Dermis microvascular lymphatic vessel endothelial cell (primary cell): ENCODE measurements at regions not wholly inside any gene's neighbourhood (a gene's known extent, or its start where the extent isn't known, plus 50 kb on each side); places are given as distances from the start of the nearest gene placed in this dataset.
A peak's percentile ranks its signal among the peaks of the same experiment; 100 is the strongest.

Experiments
- DNase-seq, 2 donors: peaks; one replicate each; pipeline versions ENCODE4 v3.0.0 to v3.0.0-alpha.2; 2010; ENCODE audit warnings: low read depth in 2 of 2

DNA sequence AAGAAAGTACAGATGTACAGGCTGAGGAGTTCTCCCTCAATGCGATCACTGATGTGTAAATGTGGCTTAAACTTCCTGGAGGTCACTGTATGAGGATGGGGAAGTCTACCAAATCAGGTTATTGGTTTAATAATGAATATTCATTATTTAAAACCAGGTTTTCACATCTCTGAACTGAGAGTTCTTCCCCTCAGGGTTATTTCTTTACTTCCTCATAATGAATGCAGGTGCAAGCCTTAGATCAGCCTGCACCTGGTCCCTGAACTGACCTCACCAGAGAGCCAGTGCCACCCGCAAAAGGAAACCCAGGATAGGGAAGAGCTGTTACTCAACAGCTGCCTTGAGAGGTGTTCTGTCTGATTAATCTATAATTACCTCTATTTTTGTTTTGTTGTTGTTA lies 369.0 kb downstream of the EPHA4 start:
- DNase-seq: no peak

- no peak for DNase-seq
Measured at GRCh38 chr2:221203856-221204255, 368.2 kb downstream of the EPHA4 start.

DNA sequence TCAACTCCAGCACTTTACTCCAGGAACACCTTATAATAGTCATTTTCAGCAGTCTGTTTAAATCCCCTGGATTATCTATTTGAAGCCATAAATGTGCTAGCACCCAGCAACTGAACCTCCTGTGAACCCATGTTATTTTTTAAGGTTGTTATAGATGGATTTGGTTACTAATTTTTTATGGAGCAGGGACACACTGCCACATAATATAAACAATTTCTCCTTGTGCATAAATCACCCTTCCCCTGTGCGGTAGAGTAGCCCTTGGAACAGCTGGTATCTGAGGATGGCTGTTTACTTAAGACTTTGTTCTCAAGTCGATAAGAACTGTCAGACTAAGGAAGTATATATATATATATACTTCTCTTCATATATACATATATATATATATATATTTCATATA lies 367.4 kb downstream of the EPHA4 start:
- no peak for DNase-seq

DNA sequence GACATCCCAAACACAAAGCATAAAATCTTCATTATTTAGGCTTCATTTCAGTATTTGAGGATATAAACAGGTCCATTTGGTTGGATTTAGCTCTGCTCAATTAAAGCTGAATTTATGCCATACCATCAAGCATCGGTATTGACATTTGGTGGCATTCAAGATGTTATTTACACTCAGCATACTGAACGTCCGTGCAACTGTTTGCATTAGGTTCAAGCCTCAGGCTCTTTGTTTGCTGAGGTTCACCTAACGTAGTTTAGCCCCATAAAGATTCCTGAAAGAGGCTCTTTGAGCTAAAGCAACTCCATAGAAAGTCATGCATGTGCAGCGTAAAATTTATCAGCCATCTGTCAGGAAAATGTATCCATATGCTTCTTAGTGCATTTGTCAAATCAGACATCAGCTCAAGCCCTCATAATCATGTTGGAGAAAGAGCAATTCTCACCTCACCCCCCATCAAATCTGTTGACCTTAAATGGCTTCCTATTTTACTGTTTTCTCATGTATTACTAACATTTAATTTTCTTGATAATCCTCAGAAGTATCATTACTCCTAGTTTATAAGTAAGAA lies 366.9 kb downstream of the EPHA4 start:
- no peak for DNase-seq

DNA sequence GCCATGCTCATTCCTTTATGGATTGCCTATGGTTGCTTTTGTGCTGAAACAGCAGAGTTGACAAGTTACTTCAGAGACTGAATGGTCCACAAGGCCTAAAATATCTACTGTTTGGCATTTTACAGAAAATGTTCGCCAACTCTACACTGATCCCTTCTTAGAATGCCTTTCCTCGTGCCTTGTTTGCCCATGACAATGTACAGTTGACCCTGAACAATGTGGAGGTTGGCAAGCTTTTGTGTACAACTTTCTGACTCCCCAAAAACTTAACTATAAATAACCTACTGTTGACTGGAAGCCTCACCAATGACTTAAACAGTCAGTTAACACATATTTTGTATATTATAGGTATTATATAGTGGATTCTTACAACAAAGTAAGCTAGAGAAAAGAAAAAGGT lies 361.4 kb downstream of the EPHA4 start:
- DNase-seq: no peak

GRCh38 chr2:221211653-221212052 lies 360.5 kb downstream of the EPHA4 start:
- DNase-seq: no peak

GRCh38 chr2:221212105-221212504 lies 360.0 kb downstream of the EPHA4 start:
- DNase-seq: no peak

- DNase-seq: no peak
Measured at GRCh38 chr2:221215487-221215886, 356.6 kb downstream of the EPHA4 start.

DNA sequence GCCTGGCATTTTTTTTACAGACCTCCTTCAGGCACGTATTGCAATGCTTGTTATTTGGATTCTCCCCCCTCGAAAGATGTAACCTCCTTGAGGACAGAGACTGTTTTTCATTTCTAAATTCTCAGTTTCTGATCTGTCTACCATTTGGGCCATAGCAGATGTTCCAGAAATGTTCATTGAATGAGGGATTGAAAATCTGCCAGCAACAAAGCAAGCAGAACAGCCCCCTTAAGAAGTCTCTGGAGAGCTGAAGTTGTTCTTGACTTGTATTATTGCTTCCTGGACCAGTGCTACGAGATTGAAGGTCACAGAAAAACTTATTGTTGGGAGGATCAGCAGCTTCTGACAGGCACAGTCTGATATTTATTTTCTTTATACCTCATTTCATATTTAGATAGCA lies 355.5 kb downstream of the EPHA4 start:
- no peak for DNase-seq

GRCh38 chr2:221225752-221226151 lies 346.4 kb downstream of the EPHA4 start:
- DNase-seq: no peak

DNA sequence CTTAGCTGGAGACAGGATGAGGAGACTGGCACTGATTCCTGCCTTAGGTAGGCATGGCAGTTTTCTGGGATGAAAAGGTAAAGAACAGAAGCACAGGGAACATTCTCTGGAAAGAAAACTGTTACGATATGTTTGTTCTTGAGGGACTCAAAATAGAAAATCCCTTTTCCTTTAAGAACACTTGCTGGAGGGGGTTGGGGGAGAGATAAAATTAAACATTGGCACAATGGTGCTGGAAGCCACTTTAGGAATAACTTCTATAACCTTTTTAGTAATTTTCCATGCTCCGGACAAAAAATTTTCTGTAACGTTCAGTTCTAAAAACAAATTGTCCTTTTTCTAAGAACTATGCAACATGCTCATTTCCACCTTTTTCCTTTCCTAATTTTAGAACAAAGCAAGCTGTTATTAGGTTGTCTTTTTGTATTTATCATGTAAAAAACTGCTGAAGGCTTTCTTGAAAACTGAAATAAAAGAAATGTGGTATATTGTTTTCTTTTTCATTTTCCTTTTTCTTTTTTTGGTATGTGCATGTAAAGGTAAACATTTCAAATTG lies 343.8 kb downstream of the EPHA4 start:
- no peak for DNase-seq

DNA sequence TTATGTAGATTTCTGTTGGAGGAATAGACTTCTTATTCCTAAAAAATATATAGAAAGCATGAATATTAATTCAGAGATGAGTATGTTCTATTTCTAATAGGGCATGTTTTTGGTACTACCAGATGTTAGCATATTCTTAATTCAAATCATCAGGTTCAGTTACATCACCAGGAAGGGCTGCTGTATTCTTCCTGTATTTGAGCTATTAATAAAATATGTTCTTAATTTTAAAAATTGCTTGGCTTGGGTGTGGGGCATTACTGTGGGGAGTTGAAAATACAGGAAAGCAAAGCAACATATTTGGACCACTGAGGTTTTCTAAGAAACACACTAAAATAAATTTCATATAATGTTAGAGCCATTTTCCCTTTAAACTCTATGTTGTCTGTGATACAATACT lies 343.0 kb downstream of the EPHA4 start:
- DNase-seq: no peak

- no peak for DNase-seq
Measured at GRCh38 chr2:221231511-221231910, 340.6 kb downstream of the EPHA4 start.

DNA sequence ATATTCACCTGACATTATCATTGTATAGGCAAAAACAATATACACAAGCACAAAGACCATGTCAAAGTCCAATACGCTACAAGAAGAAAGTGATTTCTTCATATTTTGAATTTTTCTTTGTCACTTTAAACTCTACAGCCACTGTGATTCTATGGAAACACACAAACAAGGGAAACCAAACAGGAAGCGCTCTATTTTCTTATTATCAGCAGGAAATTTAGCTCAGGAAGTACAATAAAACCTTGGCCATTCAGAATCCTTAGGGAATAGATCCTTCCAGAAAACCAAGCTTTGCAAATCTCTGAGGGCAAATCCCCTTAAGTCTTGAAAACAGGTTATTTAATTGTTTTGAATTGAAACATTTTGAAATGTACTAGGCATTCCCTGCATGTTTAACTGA lies 336.2 kb downstream of the EPHA4 start:
- peak in 1 of 2 donors; percentile 81 for DNase-seq

DNA sequence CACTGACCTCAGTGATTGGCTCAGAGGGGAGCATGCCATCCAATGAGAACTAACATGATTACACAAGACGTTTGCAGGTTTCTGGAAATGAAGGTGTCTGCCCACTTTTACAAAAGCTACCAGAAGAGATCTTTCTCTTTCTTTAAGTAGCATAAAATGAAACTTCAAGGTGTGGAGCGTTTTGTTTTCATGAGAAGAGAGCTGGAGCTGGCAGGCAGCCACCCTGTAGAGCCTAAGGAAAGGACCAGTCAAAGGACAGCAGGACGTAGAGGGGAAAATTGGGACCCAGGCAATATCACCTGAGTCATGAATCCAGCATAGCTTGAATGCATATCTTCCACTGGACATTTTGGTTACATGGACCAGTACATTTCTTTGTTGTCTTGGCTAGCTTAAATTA lies 331.0 kb downstream of the EPHA4 start:
- DNase-seq: no peak

GRCh38 chr2:221243771-221244170 lies 328.3 kb downstream of the EPHA4 start:
- DNase-seq: no peak

- no peak for DNase-seq
Measured at GRCh38 chr2:221245045-221245444, 327.1 kb downstream of the EPHA4 start.

DNA sequence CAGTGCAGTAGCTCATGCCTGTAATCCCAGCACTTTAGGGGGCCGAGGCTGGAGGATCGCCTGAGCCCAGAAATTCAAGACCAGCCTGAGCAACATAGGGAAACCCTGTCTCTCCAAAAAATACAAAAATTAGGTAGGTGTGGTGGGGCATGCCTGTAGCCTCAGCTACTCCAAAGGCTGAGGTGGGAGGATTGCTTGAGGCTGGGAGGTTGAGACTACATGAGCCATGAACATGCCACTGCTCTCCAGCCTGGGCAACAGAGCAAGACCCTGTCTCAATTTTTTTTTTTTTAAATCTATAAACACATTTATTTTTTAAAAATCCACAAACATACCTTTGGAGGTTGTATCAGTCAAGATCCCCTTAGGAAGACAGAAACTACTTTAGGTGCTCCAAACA lies 326.3 kb downstream of the EPHA4 start:
- DNase-seq: no peak

DNA sequence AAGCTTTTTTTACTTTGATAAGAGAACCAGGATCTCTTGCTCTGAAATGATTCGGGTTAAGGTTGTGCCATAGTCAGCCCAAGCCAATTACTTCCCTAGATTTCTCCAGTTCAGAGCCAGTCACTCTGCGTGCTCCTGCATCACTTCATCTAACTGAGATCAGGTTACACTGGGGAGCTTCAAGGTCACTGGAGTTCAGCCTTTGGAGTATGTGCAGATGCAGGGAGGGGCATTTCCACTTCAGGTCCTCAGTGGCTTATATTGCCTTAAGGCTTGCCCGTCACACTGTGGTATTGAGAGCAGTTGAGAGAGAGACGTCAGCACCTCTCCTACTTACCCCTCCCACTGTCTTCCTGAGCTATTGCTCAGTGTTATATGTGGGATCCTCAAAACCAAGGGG lies 317.8 kb downstream of the EPHA4 start:
- DNase-seq: no peak

DNA sequence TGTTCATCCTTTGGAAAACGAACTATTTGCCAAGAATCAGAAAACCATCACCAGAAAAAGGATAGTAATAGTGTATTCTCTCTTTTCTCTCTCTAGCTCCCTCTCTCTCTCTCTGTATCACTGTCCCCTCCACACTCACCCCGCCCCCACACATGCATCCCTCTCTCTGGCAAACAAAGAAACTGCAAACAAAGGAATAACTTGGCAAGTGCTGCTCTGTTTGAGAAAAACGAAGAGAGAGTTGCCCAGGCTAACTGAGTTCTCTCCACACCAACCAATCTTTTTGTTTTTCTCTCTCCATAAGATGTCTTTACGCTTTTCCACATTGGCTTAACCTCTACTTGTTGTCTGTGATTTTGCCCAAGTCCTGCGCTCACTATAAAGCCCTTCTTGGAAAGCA lies 316.2 kb downstream of the EPHA4 start:
- no peak for DNase-seq

DNA sequence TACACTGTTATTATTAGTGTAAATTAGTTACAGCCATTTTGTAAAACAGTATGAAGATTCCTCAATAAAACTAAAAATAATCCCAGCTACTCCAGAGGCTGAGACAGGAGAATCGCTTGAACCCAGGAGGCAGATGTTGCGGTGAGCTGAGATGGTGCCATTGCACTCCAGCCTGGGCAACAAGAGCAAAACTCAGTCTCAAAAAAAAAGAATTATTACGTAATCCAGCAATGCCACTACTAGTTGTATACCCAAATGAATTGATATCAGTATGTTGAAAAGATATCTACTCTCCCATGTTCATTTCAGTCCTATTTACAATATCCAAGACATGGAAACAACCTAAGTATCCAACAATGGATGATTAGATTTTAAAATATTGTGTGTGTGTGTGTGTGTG lies 313.6 kb downstream of the EPHA4 start:
- DNase-seq: no peak

GRCh38 chr2:221262651-221263050 lies 309.5 kb downstream of the EPHA4 start:
- DNase-seq: no peak

- DNase-seq: no peak
Measured at GRCh38 chr2:221263573-221263972, 308.5 kb downstream of the EPHA4 start.

- DNase-seq: no peak
Measured at GRCh38 chr2:221264318-221264717, 307.8 kb downstream of the EPHA4 start.
